AG04449 (cell line): ENCODE measurements at regions not wholly inside any gene's neighbourhood (a gene's known extent, or its start where the extent isn't known, plus 50 kb on each side); places are given as distances from the start of the nearest gene placed in this dataset.

ENCODE experiments used
- CTCF ChIA-PET: fragments of 350-600 bp; formaldehyde crosslinking; extraction: SDS; loops from one replicate; lab custom pipeline; 2021; ENCODE audit warnings: antibody characterized with exemption; lab: Yijun Ruan, JAX
- POLR2A ChIA-PET: fragments of 400-600, 350-600 bp; formaldehyde crosslinking; extraction: SDS; loops from one replicate; lab custom pipeline; 2020; ENCODE audit warnings: antibody characterized with exemption, inconsistent platforms; lab: Yijun Ruan, JAX
- DNase-seq: peaks from one replicate; pipeline ENCODE4 v3.0.0-alpha.2; 2010; ENCODE audit warnings: low read depth, low spot score
- H3K4me3 ChIP-seq: 2 replicates; pipeline ENCODE4 v1.5.1; 2011; ENCODE audit warnings: low read depth, mild to moderate bottlenecking, control low read depth, low read length
- TF ChIP-seq, protein P1 (sequence below): IDR thresholded peaks from one replicate; pipeline ENCODE4 v1.5.1; 2011; ENCODE audit warnings: mild to moderate bottlenecking, moderate library complexity, low read length, control low read depth, inconsistent platforms; ENCODE audit not compliant: insufficient read depth; ENCODE audit errors: missing control alignments

- no peak for DNase-seq
- POLR2A ChIA-PET = no interaction called here
- H3K4me3 ChIP-seq = no peak overlapping the region
- CTCF ChIA-PET = no interaction called here
- TF ChIP-seq, protein P1, sequence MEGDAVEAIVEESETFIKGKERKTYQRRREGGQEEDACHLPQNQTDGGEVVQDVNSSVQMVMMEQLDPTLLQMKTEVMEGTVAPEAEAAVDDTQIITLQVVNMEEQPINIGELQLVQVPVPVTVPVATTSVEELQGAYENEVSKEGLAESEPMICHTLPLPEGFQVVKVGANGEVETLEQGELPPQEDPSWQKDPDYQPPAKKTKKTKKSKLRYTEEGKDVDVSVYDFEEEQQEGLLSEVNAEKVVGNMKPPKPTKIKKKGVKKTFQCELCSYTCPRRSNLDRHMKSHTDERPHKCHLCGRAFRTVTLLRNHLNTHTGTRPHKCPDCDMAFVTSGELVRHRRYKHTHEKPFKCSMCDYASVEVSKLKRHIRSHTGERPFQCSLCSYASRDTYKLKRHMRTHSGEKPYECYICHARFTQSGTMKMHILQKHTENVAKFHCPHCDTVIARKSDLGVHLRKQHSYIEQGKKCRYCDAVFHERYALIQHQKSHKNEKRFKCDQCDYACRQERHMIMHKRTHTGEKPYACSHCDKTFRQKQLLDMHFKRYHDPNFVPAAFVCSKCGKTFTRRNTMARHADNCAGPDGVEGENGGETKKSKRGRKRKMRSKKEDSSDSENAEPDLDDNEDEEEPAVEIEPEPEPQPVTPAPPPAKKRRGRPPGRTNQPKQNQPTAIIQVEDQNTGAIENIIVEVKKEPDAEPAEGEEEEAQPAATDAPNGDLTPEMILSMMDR = no peak
These were observed 136.6 kb upstream of the NRBF2 start for GRCh38 chr10:62996516-62996915.

DNA sequence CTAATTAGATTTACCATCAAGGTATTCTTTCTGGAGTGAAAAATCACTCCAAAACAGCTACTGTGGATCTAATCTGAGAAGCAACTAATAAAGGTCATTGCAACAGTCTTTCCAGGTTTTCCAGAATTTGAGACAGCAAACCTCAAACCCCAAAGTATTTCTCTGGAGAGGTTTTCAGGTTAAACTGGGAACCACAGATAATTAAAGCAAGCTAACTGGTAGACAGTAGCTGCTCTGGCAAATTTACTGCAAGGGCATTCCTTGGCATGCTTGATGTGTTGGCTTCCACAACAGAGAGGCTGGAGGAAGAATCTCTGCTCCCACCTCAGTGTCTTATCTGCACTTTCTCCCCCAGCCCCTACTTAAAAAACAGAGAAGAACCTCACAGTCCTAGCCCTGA lies 140.0 kb upstream of the NRBF2 start:
- ChIA-PET POLR2A (no interaction called here), CTCF (interaction anchor here (0.6 kb wide), 1 partner anchor 8 kb away, joined by 3 read pairs; no protein-coding TSS in a partner anchor)
- TF ChIP-seq, protein P1 = no peak
- DNase-seq = no peak
- H3K4me3 ChIP-seq = no peak overlapping the region

DNA sequence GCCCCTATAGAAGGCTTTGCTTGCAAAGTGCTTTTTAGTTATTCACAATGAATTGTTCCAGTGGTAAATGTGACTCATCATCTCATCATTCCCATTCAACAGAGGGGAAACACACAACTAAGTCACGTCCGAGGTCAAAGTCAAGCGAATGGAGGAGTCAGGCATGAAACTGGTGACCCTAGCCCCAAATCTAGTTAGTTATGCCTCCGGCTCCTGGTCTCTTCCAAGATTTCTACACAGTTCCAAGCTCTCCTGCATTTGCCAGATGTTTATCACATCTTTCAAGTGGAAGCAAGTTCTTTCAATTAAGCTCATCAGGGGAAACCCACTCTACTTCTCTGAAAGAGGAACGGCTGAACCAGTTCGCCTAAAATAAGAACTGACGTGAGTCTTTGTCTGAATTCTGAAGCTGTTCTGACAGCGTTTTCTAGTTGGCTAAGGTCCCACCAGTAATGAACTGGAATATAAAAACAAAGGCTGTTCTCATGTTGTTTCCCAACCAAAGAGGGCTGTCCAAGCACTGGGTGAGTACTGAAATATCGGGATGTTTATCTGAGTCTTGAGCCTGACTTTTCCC lies 140.9 kb upstream of the NRBF2 start:
- no peak for DNase-seq
- ChIA-PET CTCF (interaction anchor here (1.0 kb wide), 1 partner anchor 166 kb away, joined by 3 read pairs; no protein-coding TSS in a partner anchor), POLR2A (no interaction called here)
- TF ChIP-seq, protein P1 = no peak
- H3K4me3 ChIP-seq = no peak overlapping the region

DNA sequence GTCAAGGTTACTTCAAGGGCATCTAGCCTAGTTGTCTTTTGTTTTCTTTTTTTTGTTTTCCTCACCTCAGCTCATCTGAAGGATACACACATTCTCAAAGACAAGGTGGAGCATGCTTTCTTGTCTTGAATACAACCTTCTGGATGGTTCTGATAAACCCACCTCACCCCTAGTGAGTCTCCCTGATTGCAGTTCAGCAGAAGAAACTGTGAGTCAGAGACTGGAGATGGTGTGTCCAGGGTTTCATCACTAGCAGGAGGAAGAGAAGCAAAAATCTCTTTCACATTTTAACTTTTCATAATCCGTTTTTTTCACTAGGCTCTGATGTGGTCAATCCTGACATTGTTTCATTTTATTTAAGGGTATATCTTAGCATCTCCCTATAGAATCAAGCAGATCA lies 143.0 kb upstream of the NRBF2 start:
- H3K4me3 ChIP-seq = no peak overlapping the region
- CTCF ChIA-PET = interaction anchor here (0.7 kb wide), 2 partner anchors 138 to 171 kb away, joined by 3 read pairs; no protein-coding TSS in a partner anchor

GRCh38 chr10:62985807-62986600 lies 147.1 kb upstream of the NRBF2 start:
- CTCF ChIA-PET = no interaction called here
- no peak for DNase-seq
- TF ChIP-seq, protein P1 = no peak
- POLR2A ChIA-PET = no interaction called here
- no peak overlapping the region for H3K4me3 ChIP-seq

More for the DNA sequence above, 143.0 kb upstream of the NRBF2 start:
- POLR2A ChIA-PET = no interaction called here
- TF ChIP-seq, protein P1 = no peak
- DNase-seq = no peak

GRCh38 chr10:62981096-62981495 lies 152.0 kb upstream of the NRBF2 start:
- POLR2A ChIA-PET = no interaction called here
- H3K4me3 ChIP-seq = no peak overlapping the region
- DNase-seq = no peak
- TF ChIP-seq, protein P1 = no peak
- CTCF ChIA-PET = no interaction called here
